ENCODE measurements at regions not wholly inside any gene's neighbourhood (a gene's known extent, or its start where the extent isn't known, plus 50 kb on each side); places are given as distances from the start of the nearest gene placed in this dataset.

DNA sequence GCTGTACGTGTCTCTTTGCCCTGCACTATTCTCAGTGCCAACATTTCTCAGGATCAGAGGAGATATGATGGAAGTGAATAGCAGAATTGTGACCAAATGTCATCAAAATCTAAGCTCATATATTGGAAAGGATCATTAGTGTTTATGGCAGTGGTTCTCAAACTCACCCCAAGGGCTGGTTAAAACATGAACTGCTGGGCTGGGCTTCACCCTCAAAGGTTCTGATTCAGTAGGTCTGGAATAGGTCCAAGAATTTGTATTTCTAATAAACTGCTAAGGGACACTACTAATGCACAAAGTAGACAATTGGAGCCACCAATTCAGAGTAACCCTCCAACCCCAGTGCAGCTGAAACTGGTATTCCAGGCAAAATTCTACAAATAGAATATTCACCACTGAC lies 317.9 kb upstream of the UBE2E3 start:
- TF ChIP-seq, protein P1, sequence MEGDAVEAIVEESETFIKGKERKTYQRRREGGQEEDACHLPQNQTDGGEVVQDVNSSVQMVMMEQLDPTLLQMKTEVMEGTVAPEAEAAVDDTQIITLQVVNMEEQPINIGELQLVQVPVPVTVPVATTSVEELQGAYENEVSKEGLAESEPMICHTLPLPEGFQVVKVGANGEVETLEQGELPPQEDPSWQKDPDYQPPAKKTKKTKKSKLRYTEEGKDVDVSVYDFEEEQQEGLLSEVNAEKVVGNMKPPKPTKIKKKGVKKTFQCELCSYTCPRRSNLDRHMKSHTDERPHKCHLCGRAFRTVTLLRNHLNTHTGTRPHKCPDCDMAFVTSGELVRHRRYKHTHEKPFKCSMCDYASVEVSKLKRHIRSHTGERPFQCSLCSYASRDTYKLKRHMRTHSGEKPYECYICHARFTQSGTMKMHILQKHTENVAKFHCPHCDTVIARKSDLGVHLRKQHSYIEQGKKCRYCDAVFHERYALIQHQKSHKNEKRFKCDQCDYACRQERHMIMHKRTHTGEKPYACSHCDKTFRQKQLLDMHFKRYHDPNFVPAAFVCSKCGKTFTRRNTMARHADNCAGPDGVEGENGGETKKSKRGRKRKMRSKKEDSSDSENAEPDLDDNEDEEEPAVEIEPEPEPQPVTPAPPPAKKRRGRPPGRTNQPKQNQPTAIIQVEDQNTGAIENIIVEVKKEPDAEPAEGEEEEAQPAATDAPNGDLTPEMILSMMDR (IDR thresholded peaks at IDR 0.05), result no peak
- TF ChIP-seq POLR2A (IDR thresholded peaks at IDR 0.05), result no peak
